Activated T-helper 17 cell treated with anti-CD3 and anti-CD28 coated beads, Interleukin-2, amount 50 U/mL, for 72 hours (primary cell): ENCODE measurements at regions not wholly inside any gene's neighbourhood (a gene's known extent, or its start where the extent isn't known, plus 50 kb on each side); places are given as distances from the start of the nearest gene placed in this dataset.

Experiments used
- ATAC-seq: fragments of 150-1000 bp; cut with Tn5 transposase; replicated peaks from 2 replicates; pipeline ENCODE4 v1.10.0; 2021; ENCODE audit warnings: mild to moderate bottlenecking, moderate library complexity
- H3K27ac Mint-ChIP-seq: one replicate; pipeline ENCODE4 v1.8.0; 2022; ENCODE audit warnings: mixed read lengths
- H3K27me3 Mint-ChIP-seq: one replicate; pipeline ENCODE4 v1.8.0; 2022; ENCODE audit warnings: mixed read lengths
- H3K36me3 Mint-ChIP-seq: one replicate; pipeline ENCODE4 v1.8.0; 2022; ENCODE audit warnings: low read depth, mild to moderate bottlenecking, mixed read lengths
- H3K4me1 Mint-ChIP-seq: one replicate; pipeline ENCODE4 v1.8.0; 2022; ENCODE audit warnings: mixed read lengths
- H3K4me3 Mint-ChIP-seq: one replicate; pipeline ENCODE4 v1.8.0; 2022; ENCODE audit warnings: mild to moderate bottlenecking, mixed read lengths
- H3K9me3 Mint-ChIP-seq: one replicate; pipeline ENCODE4 v1.8.0; 2022; ENCODE audit warnings: mixed read lengths

DNA sequence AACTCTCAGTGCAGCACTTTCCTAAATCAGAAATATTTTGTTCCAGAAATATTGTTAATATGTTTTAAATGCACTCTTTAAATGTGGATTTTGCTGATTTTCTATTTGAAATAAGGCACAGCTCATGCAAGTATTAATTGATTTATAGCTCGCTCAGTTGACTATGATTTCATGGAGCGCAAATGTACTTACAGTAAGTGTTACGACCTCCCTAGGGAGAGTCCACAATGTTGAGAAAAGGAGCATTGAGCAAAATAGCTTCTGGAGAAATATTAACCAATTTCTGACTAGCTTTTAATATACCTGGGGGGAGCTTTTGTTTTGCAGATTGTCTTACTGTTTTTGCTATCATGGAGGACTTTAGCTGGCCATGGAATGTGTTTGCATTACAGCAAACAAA is 1687.5 kb downstream of the STIM2 start:
- Mint-ChIP-seq H3K27me3 (no peaks in the 10 kb centered on the region), H3K27ac (no peak overlapping the region), H3K4me3 (no peak overlapping the region), H3K36me3 (no peaks in the 10 kb centered on the region), H3K9me3 (peaks cover 8% of the 10 kb centered on the region), H3K4me1 (no peaks in the 10 kb centered on the region)
- no peak for ATAC-seq

DNA sequence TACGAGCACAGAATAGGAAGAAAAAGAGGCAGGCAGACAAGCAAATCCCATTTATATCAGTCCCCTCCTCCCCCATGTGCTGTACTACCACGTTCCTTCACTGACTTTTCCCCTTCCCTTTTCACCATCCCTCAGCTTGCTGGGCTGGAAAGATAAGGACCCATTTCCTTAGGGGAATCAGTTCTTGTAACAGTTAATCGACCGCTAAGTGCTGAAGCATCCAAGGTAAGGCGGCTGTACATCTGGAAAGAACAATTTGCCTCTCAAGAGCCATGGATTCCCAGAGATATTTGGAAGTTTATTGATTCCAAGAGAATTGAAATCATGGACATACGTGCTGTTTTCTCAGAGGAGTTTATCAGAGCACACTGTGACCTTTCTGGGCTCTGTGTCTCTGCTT is 1688.0 kb downstream of the STIM2 start:
- Mint-ChIP-seq H3K36me3 (no peaks in the 10 kb centered on the region), H3K4me1 (no peaks in the 10 kb centered on the region), H3K4me3 (no peak overlapping the region), H3K27me3 (no peaks in the 10 kb centered on the region), H3K27ac (no peak overlapping the region), H3K9me3 (peaks cover 8% of the 10 kb centered on the region)
- no peak for ATAC-seq

DNA sequence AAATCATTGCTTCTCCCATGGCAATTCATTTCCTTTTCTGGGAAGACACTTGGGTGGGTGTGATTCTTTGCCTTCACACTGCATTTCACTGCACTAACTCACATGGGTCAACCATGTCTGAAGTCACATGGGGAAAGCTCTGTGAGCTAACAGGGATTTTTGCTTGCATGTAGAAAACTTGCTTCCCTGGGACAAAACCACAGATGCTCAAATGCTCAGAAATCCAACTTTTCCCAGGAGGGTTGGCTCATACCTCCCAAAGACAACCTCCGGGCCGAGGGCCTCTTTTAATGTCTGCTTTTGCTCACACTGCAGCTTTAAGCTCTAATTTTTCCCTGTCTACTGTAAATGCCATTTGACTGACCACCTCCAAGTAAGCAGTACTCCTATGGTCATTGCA is 1695.2 kb downstream of the STIM2 start:
- Mint-ChIP-seq H3K27ac (no peak overlapping the region), H3K4me1 (no peaks in the 10 kb centered on the region), H3K4me3 (no peak overlapping the region), H3K27me3 (no peaks in the 10 kb centered on the region), H3K36me3 (no peaks in the 10 kb centered on the region), H3K9me3 (peaks cover 12% of the 10 kb centered on the region)
- no peak for ATAC-seq

DNA sequence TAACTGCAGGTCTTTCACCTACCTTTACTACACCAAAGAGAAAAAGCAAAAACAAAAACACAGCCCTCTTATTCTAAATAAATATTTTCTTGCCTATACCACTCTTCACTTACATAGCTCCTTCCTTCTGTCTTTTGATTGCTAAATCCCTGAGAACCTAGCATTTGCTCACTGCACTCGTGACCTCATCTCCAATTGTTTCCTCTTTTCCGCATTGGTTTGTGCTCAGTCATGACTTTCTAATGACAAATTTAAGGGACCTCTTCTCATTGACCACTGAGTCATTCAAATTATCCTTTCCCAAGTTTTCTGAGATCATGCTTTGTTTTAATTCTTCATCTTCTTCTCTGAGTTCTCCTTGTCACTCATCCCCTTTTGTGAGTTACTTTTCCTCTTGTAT is 1697.1 kb downstream of the STIM2 start:
- Mint-ChIP-seq H3K27me3 (no peaks in the 10 kb centered on the region), H3K4me1 (no peaks in the 10 kb centered on the region), H3K4me3 (no peak overlapping the region), H3K36me3 (no peaks in the 10 kb centered on the region), H3K27ac (no peak overlapping the region), H3K9me3 (peaks cover 12% of the 10 kb centered on the region)
- ATAC-seq = no peak

DNA sequence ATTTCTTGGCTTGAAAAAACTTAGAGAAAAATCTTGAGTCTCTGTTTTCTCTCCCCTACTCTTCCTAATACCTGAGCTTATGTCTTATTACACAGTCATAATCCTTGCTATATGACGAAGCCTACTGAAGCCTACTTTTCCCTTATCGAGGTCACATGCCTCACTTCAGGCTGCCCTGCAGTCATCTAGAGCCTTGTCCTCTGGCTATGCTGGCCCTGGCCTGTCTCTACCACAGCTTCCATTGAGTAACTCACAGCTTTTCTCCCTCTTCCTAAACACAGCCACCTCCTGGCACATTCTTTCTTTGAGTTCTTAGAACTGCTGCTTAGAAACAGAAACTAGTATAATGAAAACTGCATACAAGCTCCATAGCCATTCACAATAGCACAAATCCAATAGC is 1698.3 kb downstream of the STIM2 start:
- H3K4me1 Mint-ChIP-seq = no peaks in the 10 kb centered on the region
- peaks cover 12% of the 10 kb centered on the region for H3K9me3 Mint-ChIP-seq
- ATAC-seq = no peak
- H3K4me3 Mint-ChIP-seq = no peak overlapping the region
- no peaks in the 10 kb centered on the region for H3K36me3 Mint-ChIP-seq
- H3K27me3 Mint-ChIP-seq = no peaks in the 10 kb centered on the region
- H3K27ac Mint-ChIP-seq = no peak overlapping the region

DNA sequence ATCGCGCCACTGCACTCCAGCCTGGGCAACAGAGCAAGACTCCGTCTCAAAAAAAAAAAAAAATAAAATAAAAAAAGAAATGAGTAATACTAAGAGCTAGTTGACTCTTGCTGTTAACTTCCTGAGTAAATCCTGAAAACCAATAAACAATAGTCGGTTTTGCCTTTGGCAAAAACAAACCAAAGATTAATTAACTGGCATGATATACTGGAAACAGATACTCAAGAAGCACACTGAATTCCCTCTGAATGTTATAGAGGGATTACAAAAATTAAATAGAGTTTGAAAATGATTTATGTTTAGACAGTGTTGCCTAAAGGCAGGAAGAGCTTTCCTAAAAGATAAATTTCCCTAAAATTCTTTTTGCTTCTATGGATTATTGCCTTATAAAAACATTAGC is 1702.3 kb downstream of the STIM2 start:
- Mint-ChIP-seq H3K4me1 (no peaks in the 10 kb centered on the region), H3K36me3 (no peaks in the 10 kb centered on the region), H3K4me3 (no peak overlapping the region), H3K9me3 (peaks cover 5% of the 10 kb centered on the region), H3K27me3 (no peaks in the 10 kb centered on the region), H3K27ac (no peak overlapping the region)
- no peak for ATAC-seq

DNA sequence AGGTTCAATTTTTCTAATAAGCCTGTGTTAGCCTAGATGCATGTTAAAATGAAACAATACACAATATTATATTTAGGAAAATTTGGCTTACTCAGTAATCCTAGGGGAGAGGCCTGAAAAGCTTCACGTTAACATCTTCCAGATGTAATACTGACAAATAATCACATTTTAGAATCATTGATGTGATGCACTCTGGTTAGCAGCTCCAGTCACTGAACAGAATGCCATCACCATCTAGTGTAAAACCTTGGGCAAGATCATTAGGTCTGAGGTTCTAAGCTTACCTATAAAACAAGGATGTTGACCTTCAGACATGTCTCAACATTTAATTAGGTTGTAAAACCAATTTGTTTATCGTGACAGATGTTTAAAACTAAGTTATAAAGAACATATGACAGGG is 1704.8 kb downstream of the STIM2 start:
- Mint-ChIP-seq H3K27me3 (no peaks in the 10 kb centered on the region), H3K4me3 (no peak overlapping the region), H3K9me3 (peaks cover 13% of the 10 kb centered on the region), H3K4me1 (no peaks in the 10 kb centered on the region), H3K36me3 (no peaks in the 10 kb centered on the region), H3K27ac (no peak overlapping the region)
- no peak for ATAC-seq

DNA sequence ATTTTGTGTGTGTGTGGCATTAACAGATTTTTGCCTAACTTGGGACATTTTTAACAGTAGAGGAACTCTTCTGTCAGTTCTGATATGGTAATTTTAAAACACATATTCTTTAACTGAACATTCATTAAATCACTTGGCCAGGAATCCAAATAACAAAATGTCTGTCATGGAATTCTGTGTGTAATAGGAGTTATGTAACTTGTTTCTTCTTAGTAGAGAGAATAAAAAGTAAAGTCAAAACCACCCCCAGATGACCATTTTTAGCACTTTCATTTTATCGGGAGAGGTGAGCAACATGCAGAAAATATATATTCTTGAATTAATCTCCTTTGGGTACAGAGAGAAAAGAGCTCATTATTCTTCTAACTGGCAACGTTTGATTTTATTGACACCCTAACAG is 1740.3 kb downstream of the STIM2 start:
- Mint-ChIP-seq H3K27ac (no peak overlapping the region), H3K36me3 (no peaks in the 10 kb centered on the region), H3K4me1 (no peaks in the 10 kb centered on the region), H3K4me3 (no peak overlapping the region), H3K9me3 (peaks cover 13% of the 10 kb centered on the region), H3K27me3 (no peaks in the 10 kb centered on the region)
- ATAC-seq = no peak

DNA sequence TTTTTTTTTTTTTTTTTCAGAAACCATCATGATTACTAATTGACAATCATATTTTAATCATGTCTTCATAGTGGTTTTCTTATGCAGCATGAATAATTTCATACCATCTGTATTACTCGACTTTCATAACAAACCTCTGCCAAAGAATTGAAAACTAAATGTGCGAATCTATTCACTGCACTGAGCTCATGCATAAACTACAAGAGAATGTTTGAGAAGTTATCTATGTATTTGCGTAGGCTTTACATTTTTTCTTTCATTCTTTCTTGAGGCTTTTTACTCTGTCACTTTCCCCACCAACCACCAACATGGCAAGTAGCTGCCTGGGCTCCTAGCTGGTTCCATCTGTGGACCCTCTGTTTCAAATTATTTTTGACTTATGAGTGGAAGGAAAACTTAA is 1761.0 kb downstream of the STIM2 start:
- peaks cover 22% of the 10 kb centered on the region for H3K9me3 Mint-ChIP-seq
- no peaks in the 10 kb centered on the region for H3K36me3 Mint-ChIP-seq
- H3K27me3 Mint-ChIP-seq = no peaks in the 10 kb centered on the region
- ATAC-seq = no peak
- H3K27ac Mint-ChIP-seq = no peak overlapping the region
- no peaks in the 10 kb centered on the region for H3K4me1 Mint-ChIP-seq
- no peak overlapping the region for H3K4me3 Mint-ChIP-seq

DNA sequence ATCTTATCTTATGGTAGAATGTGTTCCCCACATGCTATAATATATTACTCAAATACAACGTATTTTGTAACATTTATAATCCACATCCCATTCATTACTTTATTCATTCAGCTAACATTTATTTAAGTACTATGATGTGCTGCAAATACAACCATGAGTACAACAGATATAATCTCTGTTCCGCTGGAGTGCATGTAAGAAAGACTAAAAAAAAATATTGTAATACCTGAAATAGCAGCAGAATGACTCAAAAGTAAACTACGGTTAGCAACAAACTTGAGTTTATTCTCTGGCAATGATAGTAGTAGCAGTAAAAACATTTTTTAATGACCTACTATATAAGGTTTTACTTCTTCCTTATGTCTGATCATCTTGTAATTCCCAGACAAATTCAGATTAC is 1776.3 kb downstream of the STIM2 start:
- no peak for ATAC-seq
- H3K27me3 Mint-ChIP-seq = no peaks in the 10 kb centered on the region
- no peaks in the 10 kb centered on the region for H3K4me1 Mint-ChIP-seq
- no peaks in the 10 kb centered on the region for H3K36me3 Mint-ChIP-seq
- peaks cover 10% of the 10 kb centered on the region for H3K9me3 Mint-ChIP-seq
- H3K4me3 Mint-ChIP-seq = no peak overlapping the region
- H3K27ac Mint-ChIP-seq = no peak overlapping the region

DNA sequence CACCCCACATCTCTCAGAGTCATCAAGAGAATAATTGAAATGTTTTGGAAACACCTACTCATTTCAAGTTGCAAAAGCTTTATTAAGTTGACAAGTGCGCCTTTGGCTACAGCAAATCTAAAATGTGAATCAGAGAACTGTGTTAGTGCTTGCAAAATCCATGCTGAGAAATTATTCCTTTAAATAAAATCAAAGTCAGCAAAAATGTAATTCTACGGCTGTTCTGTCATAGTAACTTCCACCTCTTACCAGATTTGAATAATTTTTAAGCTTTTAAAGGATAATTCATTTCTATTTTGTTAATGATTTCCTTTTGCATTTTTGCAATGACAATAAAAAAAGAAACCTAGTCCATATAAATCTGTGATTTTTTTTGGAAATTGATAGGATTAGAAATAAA is 1779.1 kb downstream of the STIM2 start:
- no peaks in the 10 kb centered on the region for H3K27me3 Mint-ChIP-seq
- no peak overlapping the region for H3K27ac Mint-ChIP-seq
- H3K4me1 Mint-ChIP-seq = no peaks in the 10 kb centered on the region
- no peak overlapping the region for H3K4me3 Mint-ChIP-seq
- no peak for ATAC-seq
- no peaks in the 10 kb centered on the region for H3K36me3 Mint-ChIP-seq
- peaks cover 6% of the 10 kb centered on the region for H3K9me3 Mint-ChIP-seq

DNA sequence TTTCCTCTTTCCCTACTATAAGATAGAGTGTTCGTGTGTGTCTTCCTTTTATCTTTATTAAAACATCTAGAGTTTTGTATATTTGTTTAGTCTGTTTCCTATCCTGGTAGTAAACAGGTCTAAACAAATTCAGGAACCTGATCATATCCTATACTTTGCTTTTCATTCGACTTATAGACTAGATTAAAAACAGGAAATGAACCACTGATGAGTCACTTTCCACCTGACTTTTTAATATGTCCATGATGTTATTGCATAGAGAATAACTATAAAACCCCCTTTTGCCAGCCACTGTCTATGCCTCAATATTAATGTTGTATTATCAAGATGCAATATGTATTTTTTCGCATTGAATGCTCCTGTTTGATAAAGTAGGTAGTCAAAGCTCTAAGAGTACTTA is 1794.0 kb downstream of the STIM2 start:
- H3K4me3 Mint-ChIP-seq = no peak overlapping the region
- no peak overlapping the region for H3K27ac Mint-ChIP-seq
- no peaks in the 10 kb centered on the region for H3K36me3 Mint-ChIP-seq
- no peaks in the 10 kb centered on the region for H3K4me1 Mint-ChIP-seq
- H3K9me3 Mint-ChIP-seq = peaks cover 10% of the 10 kb centered on the region
- no peaks in the 10 kb centered on the region for H3K27me3 Mint-ChIP-seq
- ATAC-seq = no peak

DNA sequence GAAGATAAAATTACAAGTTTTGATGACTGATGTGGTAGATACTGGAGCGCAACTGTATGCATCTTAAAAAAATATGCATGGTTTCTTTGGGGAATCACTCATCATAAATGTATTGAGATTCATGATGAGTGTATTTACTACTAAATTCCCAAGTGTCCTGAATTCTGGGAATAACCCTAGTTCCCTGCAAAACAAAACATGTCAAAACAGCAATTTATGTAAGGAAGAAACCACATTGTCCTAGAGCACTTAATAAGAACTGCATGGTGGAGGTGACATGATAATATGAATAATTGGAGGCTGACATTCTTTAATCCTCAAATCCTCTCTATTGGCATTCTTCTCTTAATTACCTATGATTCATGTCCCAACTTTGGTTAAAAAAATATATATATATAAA is 1804.7 kb downstream of the STIM2 start:
- Mint-ChIP-seq H3K27me3 (no peaks in the 10 kb centered on the region), H3K27ac (no peak overlapping the region)

DNA sequence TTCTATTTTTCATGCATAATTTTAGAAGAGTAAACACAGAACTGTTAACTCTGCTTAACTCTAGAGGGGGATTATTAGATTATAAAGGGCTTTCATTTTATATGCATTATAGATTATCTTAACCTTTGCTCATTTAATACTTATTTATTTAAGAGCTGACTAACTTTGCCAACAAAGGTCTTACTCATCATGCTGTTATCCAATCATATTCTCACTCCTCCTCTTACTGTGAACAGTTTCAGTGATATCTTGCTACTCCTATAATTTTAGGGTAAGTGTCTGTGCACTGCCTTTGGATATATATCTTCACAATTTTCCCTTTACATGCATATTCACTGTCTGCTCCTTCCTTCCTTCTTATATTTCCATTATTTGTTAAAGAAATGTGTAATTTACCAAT is 1814.9 kb downstream of the STIM2 start:
- no peak overlapping the region for H3K27ac Mint-ChIP-seq
- no peaks in the 10 kb centered on the region for H3K36me3 Mint-ChIP-seq
- H3K27me3 Mint-ChIP-seq = no peaks in the 10 kb centered on the region
- no peak overlapping the region for H3K4me3 Mint-ChIP-seq
- no peak for ATAC-seq
- peaks cover 14% of the 10 kb centered on the region for H3K9me3 Mint-ChIP-seq
- H3K4me1 Mint-ChIP-seq = no peaks in the 10 kb centered on the region

More for the DNA sequence above, 1804.7 kb downstream of the STIM2 start:
- peaks cover 5% of the 10 kb centered on the region for H3K9me3 Mint-ChIP-seq
- no peaks in the 10 kb centered on the region for H3K4me1 Mint-ChIP-seq
- no peak overlapping the region for H3K4me3 Mint-ChIP-seq
- no peaks in the 10 kb centered on the region for H3K36me3 Mint-ChIP-seq
- no peak for ATAC-seq

DNA sequence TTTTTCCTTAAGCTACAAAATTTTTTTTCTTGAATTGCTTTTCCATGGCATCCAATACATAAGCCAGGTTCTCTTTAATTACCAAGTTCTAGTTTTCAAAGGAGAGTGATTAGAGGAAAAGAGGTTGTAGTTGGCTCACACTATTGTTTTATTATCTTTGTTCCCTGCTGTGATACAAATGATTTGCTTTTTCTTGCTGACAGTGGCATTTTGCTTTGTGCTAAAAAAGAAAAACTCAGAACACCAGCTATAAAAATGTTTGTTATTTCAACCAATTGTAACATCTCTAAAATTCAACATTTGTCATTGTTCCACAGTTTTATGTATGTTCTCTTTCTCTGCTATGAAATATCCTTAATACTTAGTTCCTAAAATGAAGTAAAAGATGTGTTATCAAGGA is 1817.2 kb downstream of the STIM2 start:
- Mint-ChIP-seq H3K9me3 (no peaks in the 10 kb centered on the region), H3K27me3 (no peaks in the 10 kb centered on the region), H3K4me3 (no peak overlapping the region), H3K27ac (no peak overlapping the region), H3K4me1 (no peaks in the 10 kb centered on the region), H3K36me3 (no peaks in the 10 kb centered on the region)
- no peak for ATAC-seq

DNA sequence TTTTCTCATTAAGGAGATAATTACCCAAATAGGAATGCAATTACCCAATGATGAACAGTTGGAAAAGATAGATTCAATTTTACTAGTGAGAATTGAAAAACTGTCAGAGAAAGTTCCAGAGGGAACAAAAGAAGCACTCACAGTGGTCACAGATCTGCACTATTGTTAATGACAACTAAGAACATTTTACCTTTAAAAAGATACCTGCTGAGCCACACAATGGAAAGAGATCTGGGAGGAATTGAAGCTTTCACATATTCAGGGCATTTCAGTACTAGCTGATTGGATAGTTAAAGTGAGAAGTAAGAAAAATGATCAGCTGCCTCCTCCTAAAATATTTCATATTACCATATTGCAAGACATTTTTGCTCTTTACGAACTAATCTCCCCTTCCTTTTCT is 1822.2 kb downstream of the STIM2 start:
- Mint-ChIP-seq H3K4me3 (no peak overlapping the region), H3K27me3 (no peaks in the 10 kb centered on the region), H3K4me1 (no peaks in the 10 kb centered on the region), H3K9me3 (peaks cover 5% of the 10 kb centered on the region), H3K36me3 (no peaks in the 10 kb centered on the region), H3K27ac (no peak overlapping the region)
- ATAC-seq = no peak
